AG20443 (cell line): ENCODE measurements at regions not wholly inside any gene's neighbourhood (a gene's known extent, or its start where the extent isn't known, plus 50 kb on each side); places are given as distances from the start of the nearest gene placed in this dataset.

ENCODE experiments used
- DNase-seq: peaks from one replicate; pipeline ENCODE4 v3.0.0; 2012; ENCODE audit warnings: low spot score, mixed read lengths

DNA sequence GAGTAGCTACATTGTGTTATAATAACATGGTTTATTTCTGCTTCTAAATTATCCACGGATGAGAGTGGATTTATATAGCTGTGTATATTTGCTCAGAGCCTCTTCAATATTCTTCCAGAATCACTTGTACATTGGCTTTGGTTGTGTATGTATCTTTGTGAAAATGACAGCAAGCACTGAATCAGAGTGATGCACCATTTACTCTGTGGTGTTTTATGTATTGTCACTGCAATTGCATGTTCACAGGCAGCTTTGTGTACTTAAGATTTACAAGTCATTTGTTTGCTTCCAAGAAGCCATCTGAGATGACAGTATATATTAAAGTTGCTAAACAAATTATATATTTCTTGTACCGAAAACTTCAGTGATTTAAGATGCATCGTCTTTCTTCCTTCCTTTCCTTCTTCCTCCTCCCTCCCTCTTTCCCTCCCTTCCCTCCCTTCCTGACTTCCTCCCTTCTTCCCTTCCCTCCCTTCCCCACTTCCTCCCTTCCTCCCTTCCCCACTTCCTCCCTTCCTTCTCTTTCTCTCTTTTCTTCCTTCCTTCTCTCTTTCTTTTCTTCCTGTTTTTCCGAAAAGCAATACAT lies 362.3 kb upstream of the GOLIM4 start:
- no peak for DNase-seq

DNA sequence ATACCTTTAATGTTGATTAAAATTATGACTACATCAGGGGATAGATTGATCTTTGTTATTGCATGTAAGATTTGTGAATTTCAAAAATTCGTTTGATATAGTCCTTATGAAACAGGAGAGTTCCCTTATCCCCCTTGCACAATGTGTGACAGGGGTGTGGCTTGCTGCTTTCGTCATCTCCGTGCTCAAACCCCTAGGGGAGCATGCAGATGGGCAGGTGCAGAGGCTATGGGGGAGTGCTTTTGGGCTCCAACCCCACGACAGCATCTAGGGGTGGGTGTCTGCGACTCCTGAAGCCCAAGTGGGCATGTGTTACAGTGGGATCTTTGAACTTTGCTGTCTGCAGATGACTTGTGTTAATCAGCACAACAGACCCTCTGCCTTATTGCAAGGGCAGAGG lies 360.1 kb upstream of the GOLIM4 start:
- DNase-seq = no peak

DNA sequence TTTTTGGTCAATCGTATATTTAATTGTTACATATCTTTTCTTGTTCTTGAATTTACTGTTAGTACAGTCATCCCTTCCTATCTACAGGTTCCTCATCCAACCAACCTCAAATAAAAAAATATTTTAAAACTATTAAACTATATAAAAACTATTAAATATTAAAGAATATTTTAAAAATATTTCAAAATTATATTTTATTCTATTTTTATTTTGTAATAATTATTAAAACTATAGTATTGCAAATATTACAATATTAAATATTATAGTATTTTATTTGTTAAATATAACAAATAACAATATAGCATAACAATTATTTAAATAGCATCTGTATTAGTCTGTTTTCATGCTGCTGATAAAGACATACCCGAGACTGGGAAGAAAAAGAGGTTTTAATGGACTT lies 357.9 kb upstream of the GOLIM4 start:
- DNase-seq = no peak

DNA sequence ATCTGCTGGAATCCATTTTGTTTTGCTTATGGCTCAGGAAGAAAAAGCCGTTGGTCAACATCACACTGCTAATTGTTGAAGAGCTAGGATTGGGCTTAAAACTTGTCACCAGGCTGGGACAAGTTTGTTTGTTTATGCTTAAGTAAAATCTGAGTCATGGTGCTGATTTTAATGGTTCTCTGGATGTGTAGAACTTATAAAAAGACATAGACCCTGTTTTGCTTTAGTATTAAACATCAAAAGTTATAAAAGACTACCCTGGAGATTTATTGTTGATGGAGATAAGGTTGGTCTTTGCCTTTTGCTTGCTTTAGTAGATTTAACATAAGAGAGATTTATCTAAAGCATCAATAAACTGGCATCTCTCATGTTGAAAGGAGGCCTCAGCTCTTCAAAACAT lies 348.2 kb upstream of the GOLIM4 start:
- DNase-seq = no peak

DNA sequence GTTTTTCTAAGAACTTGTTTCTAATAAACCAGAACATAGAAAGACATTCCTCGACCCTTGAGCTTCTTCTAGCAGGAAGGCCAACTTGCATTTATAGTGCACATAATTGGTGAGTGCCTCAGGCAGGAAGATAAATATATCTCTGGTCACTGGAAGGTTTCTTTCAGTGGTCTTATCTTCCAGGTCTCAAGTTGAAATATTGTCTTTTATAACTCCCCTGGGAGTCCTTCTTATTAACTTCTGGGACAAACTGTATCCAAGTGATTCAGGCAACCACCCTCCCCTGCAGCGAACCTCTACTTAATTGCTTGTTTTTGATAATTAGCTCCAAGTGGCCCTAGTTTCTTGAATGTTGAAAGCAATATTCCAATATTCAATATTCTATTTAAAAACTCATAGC lies 346.8 kb upstream of the GOLIM4 start:
- DNase-seq = no peak

DNA sequence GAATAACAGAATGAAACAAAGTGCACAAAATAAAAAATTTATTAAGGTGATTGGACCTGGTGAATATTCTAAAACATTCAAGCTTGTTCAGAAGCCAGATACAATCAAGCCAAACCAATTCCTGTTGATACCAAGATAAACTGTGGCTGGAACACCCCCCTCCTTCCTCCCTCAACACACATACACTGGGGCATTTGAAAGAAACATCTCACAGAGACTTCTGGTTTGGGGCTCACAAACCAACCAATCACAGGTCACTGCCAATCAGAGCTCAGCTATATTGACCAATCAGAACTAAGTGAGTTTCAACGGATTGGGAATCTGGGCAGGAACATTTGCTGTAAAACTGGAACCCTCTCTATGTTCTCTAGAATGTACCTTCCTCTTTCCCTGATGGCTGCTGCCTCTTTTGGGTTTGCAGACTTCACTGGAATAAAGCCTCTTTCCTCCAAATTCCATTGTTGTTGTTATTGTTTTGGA lies 340.6 kb upstream of the GOLIM4 start:
- DNase-seq = no peak

DNA sequence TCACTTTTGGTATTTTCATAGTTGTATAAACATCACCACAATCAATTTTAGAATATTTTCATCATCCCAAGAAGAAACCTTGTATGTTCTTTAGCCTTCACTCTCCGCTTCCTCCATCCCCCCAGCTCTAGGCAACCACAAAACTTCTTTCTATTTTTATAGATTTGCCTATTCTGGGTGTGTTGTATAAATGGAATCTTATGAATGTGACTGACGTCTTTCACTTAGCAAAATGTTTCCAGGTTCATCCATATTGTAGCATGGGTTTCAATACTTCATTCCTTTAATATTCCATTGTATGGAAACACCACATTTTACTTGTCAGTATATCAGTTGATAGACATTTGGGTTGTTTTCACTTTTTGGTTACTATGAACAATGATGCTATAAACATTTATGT lies 335.8 kb upstream of the GOLIM4 start:
- DNase-seq = no peak

DNA sequence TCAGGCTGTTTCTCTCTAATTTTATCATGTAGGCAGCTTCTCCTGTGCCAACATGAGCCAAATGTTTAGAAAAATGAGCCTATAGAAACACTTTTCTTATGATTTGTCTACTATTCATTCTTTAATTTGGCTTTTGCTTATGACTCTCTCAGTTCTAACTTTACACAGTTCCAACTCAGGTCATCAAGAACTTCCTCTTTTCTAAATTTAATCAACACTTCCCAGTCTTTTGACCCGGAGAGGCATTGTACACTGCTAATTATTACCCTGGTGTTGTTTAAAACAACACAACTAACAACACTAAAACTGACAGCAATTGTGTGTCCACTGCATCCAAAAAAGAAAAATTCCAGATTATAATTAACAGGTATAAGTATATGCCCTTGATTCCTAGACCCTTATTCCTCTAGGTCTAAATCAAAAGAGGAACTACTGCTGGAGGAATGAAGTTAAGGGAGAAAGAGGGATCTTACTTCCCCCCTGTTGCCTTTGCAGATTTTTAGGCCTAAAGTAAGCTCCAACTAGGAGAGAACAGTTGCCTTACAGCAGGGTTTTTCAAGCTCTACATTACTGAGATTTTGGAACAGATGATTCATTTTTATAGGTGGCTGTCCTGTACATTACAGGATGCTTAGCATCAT lies 332.2 kb upstream of the GOLIM4 start:
- DNase-seq = no peak

DNA sequence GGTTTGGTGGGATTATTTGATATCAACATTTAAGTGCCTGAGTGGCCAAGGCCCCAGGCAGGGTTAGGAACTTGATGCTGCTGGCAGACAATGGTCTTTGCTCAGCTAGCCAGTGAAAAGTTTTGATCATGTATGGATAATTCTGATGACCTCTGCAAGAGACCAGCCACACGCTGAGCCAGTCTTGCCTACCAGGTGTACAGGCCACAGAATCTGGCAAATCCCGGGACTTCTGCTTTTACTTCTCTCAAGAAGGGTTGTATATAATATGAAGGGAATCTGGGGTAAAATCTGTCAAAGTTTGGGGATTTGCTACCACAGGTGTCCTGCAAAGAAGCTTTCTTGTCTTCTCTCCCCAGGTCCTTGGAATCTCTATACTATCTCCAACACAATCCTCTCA lies 331.4 kb upstream of the GOLIM4 start:
- DNase-seq = no peak

DNA sequence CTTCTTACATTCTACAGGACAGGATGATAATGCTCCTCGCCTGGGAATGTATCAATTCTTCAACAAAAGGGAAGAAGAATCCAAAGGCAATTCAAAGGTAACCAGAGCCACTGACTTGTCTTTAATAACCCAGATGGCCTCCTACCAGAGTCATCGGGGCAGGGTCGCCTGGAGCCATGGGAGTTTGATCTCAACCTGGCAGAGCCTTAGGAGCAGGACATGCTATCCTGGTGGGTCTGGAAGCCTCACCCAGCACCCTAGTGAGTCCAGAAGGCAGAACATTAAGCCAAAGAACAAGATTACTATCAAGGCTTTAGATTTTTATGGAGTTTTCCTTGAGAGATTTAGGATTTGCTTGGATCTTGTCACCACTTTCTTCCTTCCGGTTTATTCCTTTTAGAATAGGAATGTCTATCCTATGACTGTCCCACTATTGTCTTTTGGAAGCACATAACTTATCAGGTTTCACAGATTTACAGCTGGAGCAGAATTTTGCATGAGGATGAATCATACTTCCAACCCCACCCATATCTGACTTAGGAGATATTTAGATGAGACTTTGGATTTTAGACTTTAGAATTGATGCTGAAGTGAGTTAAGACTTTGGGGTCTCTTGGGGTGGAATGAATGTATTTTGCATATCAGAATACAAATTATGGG lies 330.3 kb upstream of the GOLIM4 start:
- DNase-seq = no peak

DNA sequence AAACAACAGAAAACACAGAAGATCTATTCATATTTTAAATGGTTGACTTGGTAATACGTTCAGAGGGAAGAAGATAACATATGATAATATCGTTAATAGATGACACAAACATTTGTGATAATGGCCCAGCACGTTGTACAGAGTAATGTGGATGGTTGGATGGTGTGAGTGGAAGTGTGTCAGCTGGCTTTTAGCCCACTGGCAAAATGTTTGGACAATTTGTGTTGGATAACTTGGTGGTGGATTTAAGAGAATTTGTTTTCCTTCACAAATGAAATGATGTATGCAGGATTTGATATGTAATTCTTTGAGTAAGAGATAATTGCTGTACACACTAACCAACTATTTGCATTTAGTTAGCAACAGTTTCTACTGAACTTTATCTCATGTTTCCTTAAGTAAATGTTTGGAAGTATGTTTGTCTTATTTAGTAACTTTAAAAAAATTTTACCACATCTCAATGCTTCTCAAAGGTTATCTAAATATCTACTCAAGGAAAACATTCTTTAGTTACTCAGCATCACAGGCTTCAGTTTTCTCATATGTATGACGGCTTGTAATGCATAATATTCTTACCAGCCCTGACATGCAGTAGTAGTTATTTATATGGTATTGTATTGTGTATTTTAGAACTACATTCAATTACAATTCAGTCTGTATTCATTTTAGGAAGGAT lies 328.5 kb upstream of the GOLIM4 start:
- DNase-seq = no peak

DNA sequence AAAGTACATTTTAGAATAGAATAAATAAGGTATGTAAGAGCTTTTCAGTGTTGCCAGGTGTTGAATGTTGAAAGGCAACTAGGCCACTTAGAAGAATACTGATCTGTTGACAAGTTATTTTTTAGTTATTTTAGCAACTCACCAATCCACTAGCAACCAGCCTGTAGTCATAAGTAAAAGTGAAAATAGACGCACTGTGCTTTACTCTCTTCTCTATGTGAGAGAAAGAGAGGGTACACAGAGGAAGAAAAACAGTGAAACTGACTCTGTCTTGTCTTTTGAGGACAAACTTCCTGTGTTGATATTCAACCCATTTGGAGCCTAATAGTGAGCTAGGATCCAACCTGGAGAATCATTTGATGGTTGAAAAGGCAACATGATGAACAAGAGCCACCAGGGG lies 327.1 kb upstream of the GOLIM4 start:
- no peak for DNase-seq

DNA sequence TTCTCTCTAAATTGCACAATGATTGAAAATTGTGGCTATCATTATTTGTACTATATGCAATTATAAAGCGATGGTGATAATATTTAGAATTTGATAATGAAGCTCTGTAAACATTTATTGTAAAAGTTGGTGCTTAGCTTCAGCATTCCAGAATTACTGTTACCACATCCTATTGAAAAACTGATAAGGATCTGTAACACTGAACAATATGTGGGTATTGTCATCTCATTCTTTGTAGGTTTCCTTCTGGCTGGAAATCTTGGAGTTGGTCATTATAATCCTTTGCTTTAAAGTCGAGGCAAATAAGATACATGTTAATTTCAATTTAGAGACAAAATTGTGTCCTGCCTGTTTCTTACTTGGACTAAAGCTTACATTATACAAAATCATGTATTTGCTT lies 323.4 kb upstream of the GOLIM4 start:
- no peak for DNase-seq

DNA sequence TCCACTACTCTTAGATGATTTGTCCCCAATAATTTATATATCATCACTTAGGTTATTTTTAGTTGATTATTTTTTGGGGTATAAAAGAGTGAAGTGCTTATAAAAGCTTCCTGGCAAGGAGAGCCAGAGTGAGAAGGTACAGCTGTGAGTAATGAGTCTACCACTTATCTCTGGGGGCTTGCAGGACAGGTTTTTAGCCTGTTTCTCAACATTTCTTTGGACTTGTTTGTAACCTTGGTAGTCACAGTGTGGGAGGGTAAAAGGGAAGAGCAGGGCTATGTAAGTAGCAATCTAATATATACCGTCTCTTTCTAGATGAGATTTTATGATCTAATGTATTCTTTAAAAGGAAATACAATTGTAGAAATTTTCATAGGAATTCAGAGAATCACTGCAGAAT lies 321.3 kb upstream of the GOLIM4 start:
- DNase-seq = no peak

DNA sequence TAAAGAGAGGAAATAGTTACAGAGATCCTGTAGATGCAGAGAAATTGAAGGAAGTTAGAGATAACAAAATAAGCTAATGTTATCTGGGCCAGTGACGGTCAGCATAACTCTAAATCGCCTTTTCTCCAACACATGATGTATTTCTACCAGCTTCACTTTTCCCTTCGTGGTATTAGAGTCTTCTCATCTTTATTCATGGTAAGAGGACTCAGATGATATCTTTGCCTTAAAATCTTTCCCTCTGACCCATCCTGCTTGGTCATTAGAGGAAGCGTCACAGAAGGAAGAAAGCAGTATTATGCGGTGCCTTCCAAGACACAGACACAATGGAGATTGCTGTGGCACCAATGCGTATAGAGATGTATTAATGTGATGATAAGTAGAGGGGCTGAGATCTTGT lies 320.7 kb upstream of the GOLIM4 start:
- no peak for DNase-seq

DNA sequence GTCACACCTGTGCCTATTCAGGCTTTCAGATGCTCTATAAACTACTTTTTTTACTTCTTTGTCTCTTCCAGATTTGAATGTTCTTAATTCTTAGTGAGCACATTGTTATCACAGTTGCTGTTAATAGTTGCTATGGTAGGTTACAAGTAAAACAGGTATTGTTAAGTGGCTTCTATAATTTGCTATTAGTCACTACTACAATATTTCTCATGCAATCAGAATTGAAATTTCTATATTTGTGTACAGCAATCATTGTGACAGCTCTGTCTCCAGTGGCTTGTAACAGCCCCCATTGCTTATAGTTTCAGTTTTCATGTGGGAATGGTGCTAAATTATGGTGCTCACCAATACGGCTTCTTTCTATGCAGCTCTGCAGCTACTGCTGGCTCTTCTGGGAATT lies 318.4 kb upstream of the GOLIM4 start:
- DNase-seq = no peak

DNA sequence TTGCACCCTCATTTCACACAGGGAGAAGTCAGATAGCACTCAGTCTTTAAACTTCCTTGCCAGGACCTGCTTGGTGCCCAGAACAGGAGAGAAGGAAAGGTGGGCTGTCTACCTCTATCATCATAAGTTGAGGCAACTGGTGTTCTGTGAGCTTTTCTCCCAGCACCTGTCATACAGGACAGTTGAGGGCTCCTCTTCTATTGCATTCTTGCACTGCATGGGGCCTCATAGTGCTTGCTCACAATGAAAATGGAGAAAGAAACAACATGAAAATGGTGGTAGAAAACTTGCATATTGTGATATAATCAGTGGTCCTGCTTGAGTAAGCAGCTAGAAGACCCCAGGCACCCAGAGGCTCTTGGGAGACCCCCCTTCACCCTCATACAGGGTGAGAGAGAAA lies 311.7 kb upstream of the GOLIM4 start:
- no peak for DNase-seq

DNA sequence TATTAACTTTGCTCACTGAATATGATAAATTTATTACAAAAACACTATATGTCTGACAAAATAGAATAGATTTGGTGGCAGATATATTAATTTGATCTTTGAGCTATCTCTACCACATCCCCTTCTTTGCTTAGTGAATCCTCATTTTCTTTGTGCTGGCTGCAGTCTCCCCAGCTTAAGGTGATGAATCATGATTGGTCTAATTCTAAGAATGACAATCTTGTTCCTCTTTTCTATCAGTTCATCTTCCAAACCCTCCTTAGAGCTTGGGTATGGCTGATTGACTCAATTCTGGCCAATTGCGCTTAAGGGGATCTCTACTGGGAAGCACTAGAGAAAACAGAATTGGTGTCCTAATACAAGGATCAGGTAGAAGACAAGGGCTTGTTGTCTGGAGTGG lies 309.6 kb upstream of the GOLIM4 start:
- DNase-seq = no peak

DNA sequence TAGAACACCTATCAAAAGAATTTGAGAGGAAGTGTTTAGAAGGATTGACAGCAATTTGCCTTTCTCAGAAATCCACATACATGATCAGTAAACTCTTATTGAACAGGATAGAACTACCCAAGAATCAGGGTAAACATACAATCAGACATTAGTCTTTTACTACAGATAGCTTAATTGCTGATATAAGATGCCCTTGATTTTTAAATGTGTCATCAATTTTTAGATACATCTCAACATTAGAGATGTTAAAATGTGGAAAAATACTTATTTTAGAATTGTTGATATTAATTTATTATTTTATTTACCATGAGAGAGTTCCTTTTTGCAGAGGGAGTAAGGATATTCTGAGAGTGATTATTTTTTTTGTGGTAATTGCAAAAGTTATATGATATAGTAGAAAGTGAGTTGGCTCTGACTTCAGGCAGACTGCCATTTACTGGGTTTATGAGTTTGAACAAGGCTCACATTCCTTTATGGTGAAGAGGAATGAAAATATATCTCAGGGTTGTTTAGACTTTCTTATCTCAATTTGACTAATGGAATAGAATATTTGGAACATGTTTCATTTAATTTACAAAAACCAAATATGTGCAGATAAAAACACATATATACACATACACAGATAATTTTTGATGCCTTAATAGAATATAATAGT lies 302.8 kb upstream of the GOLIM4 start:
- DNase-seq = no peak

DNA sequence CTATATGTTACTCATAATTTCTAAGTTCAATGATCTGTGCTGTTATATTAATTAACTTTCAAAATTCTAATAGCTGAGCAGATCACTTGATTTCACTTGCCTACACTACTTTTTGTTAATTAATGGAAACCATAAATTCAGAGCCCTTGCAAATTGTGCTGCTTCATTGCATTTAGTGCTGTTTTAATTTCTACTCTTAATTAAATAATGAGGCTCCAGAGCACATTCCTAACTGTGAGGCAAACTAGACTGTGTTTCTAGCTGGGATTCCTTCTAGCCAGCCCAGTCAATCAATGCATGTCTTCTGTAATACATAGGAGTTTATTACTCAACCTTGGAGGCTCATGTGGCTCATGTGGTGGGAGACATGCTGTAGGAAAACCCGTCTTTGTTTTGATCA lies 301.1 kb upstream of the GOLIM4 start:
- no peak for DNase-seq

DNA sequence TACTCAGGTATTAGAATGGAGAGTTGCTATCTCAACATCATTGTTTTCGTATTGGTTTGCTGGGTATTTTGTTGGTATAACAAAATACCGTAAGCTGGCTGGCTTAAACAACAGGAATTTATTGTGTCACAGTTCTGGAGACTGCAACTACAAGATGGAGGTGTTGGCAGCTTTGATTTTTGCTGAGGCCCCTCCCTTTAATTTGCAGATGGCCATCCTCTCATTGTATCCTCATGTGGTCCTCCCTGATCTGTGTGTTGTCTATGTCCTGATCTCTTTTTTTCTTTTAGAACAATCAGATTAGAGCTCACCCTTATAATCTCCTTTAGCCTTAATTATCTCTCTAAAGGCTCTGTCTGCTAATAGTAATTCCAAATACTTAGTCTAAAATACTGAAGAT lies 299.8 kb upstream of the GOLIM4 start:
- DNase-seq = no peak

DNA sequence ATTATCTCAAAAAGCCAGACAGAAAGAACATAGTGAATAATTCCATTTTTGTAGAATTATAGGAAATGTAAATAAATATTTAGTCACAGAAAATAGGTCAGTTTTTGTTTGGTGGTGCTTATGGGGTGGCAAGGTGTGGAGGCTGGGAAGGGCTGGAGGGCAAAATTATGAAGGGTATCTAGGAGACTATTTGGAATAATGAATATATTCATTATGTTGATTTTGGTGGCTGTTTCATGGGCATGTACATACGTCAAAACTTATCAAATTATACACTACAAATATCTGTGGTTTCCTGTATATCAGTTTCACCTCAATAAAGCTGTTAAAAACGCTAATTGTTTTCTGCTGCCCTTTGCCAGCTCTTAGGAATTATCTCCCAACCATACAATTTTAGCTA lies 298.7 kb upstream of the GOLIM4 start:
- no peak for DNase-seq

DNA sequence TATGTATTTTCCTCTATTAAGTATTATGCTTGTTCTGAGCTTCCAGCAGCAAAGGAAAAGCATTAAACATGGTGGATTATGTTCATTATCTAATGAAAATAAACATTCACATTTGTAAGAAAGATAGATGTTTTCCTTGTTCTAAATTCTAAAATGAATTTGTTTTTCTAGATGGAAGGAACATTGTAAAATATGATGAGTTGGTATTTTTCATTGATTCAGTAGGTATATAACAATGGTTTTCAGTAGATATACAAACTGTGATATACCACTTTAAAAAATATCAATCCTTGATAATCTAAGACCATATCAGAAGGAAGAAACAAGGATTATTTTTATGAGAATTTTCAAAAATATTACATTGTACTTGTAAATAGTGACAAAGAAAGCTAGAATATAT lies 290.6 kb upstream of the GOLIM4 start:
- no peak for DNase-seq
